ENCODE measurements at regions not wholly inside any gene's neighbourhood (a gene's known extent, or its start where the extent isn't known, plus 50 kb on each side); places are given as distances from the start of the nearest gene placed in this dataset.

- TF ChIP-seq EP300 (IDR thresholded peaks at IDR 0.05) (no peak), CTCF (IDR thresholded peaks at IDR 0.05) (no peak), POLR2A (IDR thresholded peaks at IDR 0.05) (no peak)
Observed at GRCh38 chr13:74082741-74083160, 51.5 kb downstream of the KLF12 start.
